ENCODE measurements at regions not wholly inside any gene's neighbourhood (a gene's known extent, or its start where the extent isn't known, plus 50 kb on each side); places are given as distances from the start of the nearest gene placed in this dataset.

DNA sequence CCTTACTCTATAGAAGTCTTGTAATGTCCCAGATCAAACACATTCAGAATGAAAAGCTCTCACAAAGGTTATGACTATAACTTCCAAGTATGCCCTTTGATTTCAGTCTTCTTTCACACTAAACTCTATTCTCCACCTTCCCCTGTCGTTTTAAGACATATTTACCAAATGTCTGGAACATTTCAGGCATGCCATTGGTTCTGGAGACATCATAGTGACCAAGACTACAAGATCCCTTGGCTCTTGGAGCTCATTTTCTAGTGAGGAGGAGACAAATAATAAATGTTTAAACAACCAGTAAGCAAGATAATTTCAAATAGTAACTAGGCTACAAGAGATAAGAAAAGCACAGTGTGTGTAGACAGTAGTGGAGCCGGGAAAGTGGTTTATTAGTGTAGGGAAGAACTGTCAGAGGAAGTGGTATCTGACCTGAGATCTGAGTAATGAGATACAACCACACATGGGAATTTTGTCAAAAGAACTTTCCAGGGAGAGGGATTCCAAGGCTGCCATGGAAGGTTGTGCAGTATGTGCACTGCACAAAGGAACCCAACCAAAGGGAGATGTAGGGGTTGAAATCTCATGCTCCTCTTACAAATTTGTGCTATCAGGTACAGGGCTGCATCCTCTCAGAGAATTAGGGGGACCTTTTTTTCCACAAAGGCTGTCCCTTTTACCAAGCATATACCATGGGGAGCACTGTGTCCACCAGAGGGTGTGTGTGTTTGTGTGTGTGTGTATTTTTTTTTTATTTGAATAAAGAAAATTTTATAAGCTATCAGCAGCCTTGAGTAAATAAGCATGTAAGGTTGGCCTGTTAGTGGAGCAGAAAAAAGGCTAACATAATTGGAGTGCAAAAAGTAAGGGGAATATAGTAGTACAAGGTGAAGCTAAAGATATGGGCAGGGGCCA, 1279.1 kb upstream of the WWC1 start:
- no peak for DNase-seq (ENCODE audit: low spot score)
- TF ChIP-seq, protein P1, sequence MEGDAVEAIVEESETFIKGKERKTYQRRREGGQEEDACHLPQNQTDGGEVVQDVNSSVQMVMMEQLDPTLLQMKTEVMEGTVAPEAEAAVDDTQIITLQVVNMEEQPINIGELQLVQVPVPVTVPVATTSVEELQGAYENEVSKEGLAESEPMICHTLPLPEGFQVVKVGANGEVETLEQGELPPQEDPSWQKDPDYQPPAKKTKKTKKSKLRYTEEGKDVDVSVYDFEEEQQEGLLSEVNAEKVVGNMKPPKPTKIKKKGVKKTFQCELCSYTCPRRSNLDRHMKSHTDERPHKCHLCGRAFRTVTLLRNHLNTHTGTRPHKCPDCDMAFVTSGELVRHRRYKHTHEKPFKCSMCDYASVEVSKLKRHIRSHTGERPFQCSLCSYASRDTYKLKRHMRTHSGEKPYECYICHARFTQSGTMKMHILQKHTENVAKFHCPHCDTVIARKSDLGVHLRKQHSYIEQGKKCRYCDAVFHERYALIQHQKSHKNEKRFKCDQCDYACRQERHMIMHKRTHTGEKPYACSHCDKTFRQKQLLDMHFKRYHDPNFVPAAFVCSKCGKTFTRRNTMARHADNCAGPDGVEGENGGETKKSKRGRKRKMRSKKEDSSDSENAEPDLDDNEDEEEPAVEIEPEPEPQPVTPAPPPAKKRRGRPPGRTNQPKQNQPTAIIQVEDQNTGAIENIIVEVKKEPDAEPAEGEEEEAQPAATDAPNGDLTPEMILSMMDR (IDR thresholded peaks at IDR 0.05): no peak
- H3K27ac ChIP-seq: no peak overlapping the region
- no peak overlapping the region for H3K4me3 ChIP-seq

DNA sequence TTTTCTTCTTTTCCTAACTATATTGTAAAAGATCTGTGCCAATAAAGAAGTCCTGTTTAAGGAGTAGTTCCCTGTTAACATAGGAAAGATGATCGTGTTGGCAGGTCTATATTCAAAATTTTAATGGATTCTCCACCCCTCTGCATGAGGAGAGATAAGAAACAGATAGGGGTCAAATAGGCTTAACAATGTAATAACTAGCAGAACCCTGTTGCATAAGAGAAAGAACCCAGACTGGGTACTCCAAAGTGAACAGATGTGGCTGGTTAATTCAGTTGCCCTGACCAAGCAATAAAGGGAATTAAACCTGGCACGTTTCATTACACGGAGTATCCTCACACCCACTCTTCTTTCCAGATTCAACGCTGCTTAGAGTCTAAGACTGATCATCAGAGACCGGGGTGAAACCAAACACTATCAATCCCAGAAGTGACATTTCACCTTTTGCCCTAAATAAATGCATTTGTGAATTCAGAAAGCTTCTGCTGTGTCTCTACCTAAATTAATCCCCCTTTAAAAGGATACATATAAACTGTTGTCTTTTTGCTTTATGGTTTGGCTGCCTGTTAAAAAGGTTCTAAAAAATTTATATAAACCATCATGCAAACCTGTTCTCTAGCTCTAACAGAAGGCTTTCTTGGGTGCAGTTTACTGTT, 1276.9 kb upstream of the WWC1 start:
- TF ChIP-seq, protein P1 (IDR thresholded peaks at IDR 0.05): no peak
- no peak overlapping the region for H3K27ac ChIP-seq
- no peak overlapping the region for H3K4me3 ChIP-seq
- DNase-seq (ENCODE audit: low spot score): no peak

DNA sequence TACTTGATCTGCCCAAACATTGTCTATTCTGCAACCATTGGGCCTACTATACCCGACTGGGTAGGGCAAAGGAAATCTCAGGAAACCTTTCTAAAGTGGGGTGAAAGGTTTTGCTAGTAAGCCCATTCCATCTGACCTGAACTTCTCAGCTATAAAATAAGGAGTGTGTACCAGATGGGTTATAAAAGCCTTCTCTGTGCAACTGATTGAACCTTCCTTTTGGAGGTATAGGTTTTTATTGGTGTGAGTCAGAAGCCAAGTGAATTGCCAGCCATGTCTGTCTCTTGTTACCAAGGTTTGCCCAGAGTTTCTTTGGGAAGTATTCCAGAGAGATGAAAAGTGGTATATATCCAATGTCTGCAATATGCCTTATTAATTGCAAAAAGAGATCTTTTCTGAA, 1271.0 kb upstream of the WWC1 start:
- TF ChIP-seq, protein P1 (IDR thresholded peaks at IDR 0.05): no peak
- H3K4me3 ChIP-seq: no peak overlapping the region
- H3K27ac ChIP-seq: no peak overlapping the region
- no peak for DNase-seq (ENCODE audit: low spot score)

DNA sequence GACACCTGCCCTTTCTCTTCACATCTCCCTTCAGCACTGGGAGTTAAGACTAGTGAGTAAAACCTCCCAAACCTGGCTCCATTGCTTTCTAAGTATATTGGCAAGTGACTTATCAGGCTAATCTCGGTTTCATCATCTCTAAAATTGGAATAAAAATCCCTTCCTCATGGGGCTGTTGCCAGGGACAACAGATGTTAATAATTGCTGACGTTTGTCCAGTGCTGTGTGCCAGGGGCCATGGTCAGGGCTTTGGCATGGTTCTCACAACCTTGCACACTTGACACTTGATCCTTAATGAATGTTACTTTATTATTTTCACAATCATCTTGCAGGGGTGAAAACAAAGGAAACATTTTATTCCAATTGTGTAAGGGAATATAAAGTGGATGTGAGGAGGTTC, 1262.0 kb upstream of the WWC1 start:
- TF ChIP-seq, protein P1 (IDR thresholded peaks at IDR 0.05): no peak
- H3K4me3 ChIP-seq: no peak overlapping the region
- no peak for DNase-seq (ENCODE audit: low spot score)
- H3K27ac ChIP-seq: no peak overlapping the region

DNA sequence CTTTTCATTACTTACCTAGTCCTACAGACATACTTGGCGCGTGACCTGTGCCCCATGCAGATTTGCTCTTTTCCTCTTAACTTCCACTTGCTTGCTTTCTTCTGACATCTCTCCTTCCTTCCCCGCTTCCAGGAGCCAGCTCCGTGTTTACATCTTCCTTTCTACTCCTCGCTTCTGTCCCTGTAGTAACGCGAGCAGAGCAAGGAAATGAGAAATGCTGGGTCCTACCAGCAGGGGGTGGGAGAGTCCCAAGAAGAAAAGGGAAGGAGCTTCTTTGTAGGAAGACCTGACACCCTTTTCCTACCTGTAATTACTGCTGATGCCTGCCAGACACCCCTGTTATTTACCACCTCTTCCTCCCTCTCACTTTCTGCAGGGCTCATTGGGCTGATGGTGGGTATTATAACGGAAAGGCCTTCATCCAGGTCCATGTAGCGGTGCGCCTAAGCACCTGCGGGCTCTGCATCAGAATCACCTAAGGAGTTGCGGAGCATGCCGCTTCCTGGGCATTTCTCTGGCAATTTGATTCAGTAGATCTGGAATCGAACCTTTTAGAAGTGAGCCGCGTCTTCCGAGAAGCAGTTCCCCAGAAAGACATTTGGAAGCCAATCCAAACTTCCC, 1260.8 kb upstream of the WWC1 start:
- no peak for DNase-seq (ENCODE audit: low spot score)
- no peak overlapping the region for H3K4me3 ChIP-seq
- TF ChIP-seq, protein P1 (IDR thresholded peaks at IDR 0.05): no peak

DNA sequence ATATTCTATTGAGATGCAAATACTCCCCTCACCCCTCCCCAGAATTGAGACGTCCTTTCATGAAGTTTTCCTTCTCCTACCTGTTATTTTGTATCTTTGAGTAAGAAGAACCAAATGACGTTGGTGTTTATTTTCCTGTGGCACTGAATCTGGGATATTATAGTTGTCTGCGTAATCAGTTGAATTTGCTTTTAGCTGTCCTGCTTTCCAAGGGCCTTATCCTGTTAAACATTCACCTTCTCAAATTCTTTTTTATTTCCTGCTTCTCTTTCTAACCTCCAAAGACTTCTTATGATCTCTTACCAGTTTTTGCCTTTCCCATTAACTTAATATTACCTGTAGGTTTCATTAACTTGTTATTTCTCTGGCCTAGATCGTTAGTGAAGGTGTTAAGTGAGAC, 1254.9 kb upstream of the WWC1 start:
- no peak for DNase-seq (ENCODE audit: low spot score)
- no peak overlapping the region for H3K4me3 ChIP-seq
- H3K27ac ChIP-seq: no peak overlapping the region
- TF ChIP-seq, protein P1 (IDR thresholded peaks at IDR 0.05): no peak

More for the DNA sequence above, 1260.8 kb upstream of the WWC1 start:
- no peak overlapping the region for H3K27ac ChIP-seq
